B cell (primary cell): ENCODE measurements at regions not wholly inside any gene's neighbourhood (a gene's known extent, or its start where the extent isn't known, plus 50 kb on each side); places are given as distances from the start of the nearest gene placed in this dataset.

Experiments
- ATAC-seq: fragments of 200-7000 bp; cut with Tn5 transposase; one replicate; pipeline ENCODE4 v1.10.0; 2021; ENCODE audit warnings: low read depth, mild to moderate bottlenecking, moderate number of reproducible peaks, moderate library complexity
- CTCF ChIA-PET: fragments of 350-600 bp; sonication (Branson Sonifier 250); formaldehyde crosslinking; loops from one replicate; lab custom pipeline; 2021; ENCODE audit warnings: antibody characterized with exemption, inconsistent platforms; lab: Charles Lee
- POLR2A ChIA-PET: fragments of 350-600 bp; sonication (Branson Sonifier 250); formaldehyde crosslinking; loops from one replicate; lab custom pipeline; 2021; ENCODE audit warnings: antibody characterized with exemption; lab: Charles Lee
- DNase-seq: peaks from one replicate; pipeline ENCODE4 v3.0.0; 2013
- H2AFZ ChIP-seq: 2 replicates; pipeline ENCODE4 v1.6.1; 2012; ENCODE audit warnings: mild to moderate bottlenecking, low read depth, low read length; ENCODE audit not compliant: insufficient read depth, poor library complexity, severe bottlenecking
- H3K27ac ChIP-seq, 2 donors: 1 replicate in 1 of 2; 2 replicates in 1 of 2; pipeline ENCODE4 v1.5.1; 2012 to 2013; ENCODE audit warnings: low read length in 2 of 2, mild to moderate bottlenecking in 2 of 2, moderate library complexity in 1 of 2
- H3K27me3 ChIP-seq, 4 experiments: fragments of 200-600 bp in 1 of 4; sonication (generic) in 1 of 4; replicated peaks in 1 of 4; 1 replicate in 2 of 4; 2 replicates in 2 of 4; pipeline versions ENCODE4 v1.6.1 to v1.7.0; 2013 to 2016; ENCODE audit warnings: low read length in 3 of 4, mild to moderate bottlenecking in 2 of 4, mixed read lengths in 1 of 4, moderate library complexity in 1 of 4; ENCODE audit not compliant: insufficient read depth in 4 of 4, control insufficient read depth in 3 of 4; ENCODE audit errors: control extremely low read depth in 1 of 4
- H3K36me3 ChIP-seq, 2 experiments: replicated peaks in 1 of 2; 1 replicate in 1 of 2; 2 replicates in 1 of 2; pipeline versions ENCODE4 v1.6.1 to v1.7.1; 2013; ENCODE audit warnings: low read length in 1 of 2; ENCODE audit not compliant: insufficient read depth in 2 of 2, control insufficient read depth in 1 of 2; ENCODE audit errors: control extremely low read depth in 1 of 2, extremely low read depth in 1 of 2
- H3K4me1 ChIP-seq, 2 donors: fragments of 200-600 bp in 1 of 2; sonication (generic) in 1 of 2; 1 replicate in 1 of 2; 2 replicates in 1 of 2; pipeline versions ENCODE4 v1.5.1 to v1.6.1; 2013 to 2017; ENCODE audit warnings: low read length in 2 of 2; ENCODE audit not compliant: control insufficient read depth in 2 of 2, insufficient read depth in 2 of 2
- H3K4me2 ChIP-seq: replicated peaks from 2 replicates; pipeline ENCODE3; 2012; ENCODE audit warnings: mild to moderate bottlenecking, low read depth, low read length; ENCODE audit not compliant: poor library complexity, severe bottlenecking
- H3K4me3 ChIP-seq, 5 experiments: fragments of 200-600 bp in 1 of 5; sonication (generic) in 1 of 5; 1 replicate in 3 of 5; 2 replicates in 2 of 5; pipeline versions ENCODE4 v1.5.1 to v1.7.0; 2011 to 2016; ENCODE audit warnings: low read length in 4 of 5, mild to moderate bottlenecking in 4 of 5, low read depth in 2 of 5, control low read depth in 1 of 5, moderate library complexity in 1 of 5; ENCODE audit not compliant: insufficient read depth in 1 of 5; ENCODE audit errors: control extremely low read depth in 1 of 5, extremely low read depth in 1 of 5
- H3K79me2 ChIP-seq: fragments of 200-600 bp; sonication (generic); one replicate; pipeline ENCODE4 v1.6.0; 2016; ENCODE audit warnings: low read length; ENCODE audit not compliant: control insufficient read depth, insufficient read depth
- H3K9ac ChIP-seq: fragments of 200-600 bp; sonication (generic); 2 replicates; pipeline ENCODE4 v1.6.1; 2017; ENCODE audit warnings: mild to moderate bottlenecking, low read length, moderate library complexity
- H3K9me3 ChIP-seq, 3 donors: one replicate each; pipeline versions ENCODE4 v1.6.1 to v1.7.1; 2013; ENCODE audit warnings: low read length in 2 of 3; ENCODE audit not compliant: control insufficient read depth in 2 of 3, insufficient read depth in 1 of 3; ENCODE audit errors: control extremely low read depth in 1 of 3
- H4K20me1 ChIP-seq: 2 replicates; pipeline ENCODE4 v1.6.0; 2012; ENCODE audit warnings: mild to moderate bottlenecking, low read length; ENCODE audit not compliant: insufficient read depth, control insufficient read depth, poor library complexity, severe bottlenecking
- H3K27ac Mint-ChIP-seq: one replicate; pipeline ENCODE4 v1.8.0; 2021; ENCODE audit warnings: mixed read lengths
- H3K27me3 Mint-ChIP-seq: one replicate; pipeline ENCODE4 v1.8.0; 2021; ENCODE audit warnings: mixed read lengths
- H3K4me1 Mint-ChIP-seq: one replicate; pipeline ENCODE4 v1.8.0; 2021; ENCODE audit warnings: mixed read lengths
- H3K4me3 Mint-ChIP-seq: one replicate; pipeline ENCODE4 v1.8.0; 2021; ENCODE audit warnings: mixed read lengths
- H3K9me3 Mint-ChIP-seq: one replicate; pipeline ENCODE4 v1.8.0; 2022; ENCODE audit warnings: mixed read lengths; ENCODE audit not compliant: insufficient read depth
- EZH2 ChIP-seq: IDR thresholded peaks from 2 replicates; pipeline ENCODE4 v1.6.1; 2012; ENCODE audit warnings: borderline replicate concordance, low read depth, mild to moderate bottlenecking, moderate library complexity, low read length; ENCODE audit not compliant: insufficient read depth, poor library complexity, severe bottlenecking
- WGBS: methylation state at CpG from one replicate; pipeline ENCODE4 v1.1.5; 2013; ENCODE audit warnings: missing lambda C conversion rate; ENCODE audit not compliant: insufficient coverage; 5-methylcytosine and 5-hydroxymethylcytosine counted together
- intact Hi-C: fragments of 100-400 bp; cut with micrococcal nuclease; formaldehyde crosslinking; loops from one replicate; pipeline ENCODE4 v1.10.0; 2022
- TF ChIP-seq, protein P1 (sequence below): fragments of 200-600 bp; IDR thresholded peaks from one replicate; pipeline ENCODE4 v1.8.0; 2022; ENCODE audit warnings: antibody characterized with exemption, mild to moderate bottlenecking

DNA sequence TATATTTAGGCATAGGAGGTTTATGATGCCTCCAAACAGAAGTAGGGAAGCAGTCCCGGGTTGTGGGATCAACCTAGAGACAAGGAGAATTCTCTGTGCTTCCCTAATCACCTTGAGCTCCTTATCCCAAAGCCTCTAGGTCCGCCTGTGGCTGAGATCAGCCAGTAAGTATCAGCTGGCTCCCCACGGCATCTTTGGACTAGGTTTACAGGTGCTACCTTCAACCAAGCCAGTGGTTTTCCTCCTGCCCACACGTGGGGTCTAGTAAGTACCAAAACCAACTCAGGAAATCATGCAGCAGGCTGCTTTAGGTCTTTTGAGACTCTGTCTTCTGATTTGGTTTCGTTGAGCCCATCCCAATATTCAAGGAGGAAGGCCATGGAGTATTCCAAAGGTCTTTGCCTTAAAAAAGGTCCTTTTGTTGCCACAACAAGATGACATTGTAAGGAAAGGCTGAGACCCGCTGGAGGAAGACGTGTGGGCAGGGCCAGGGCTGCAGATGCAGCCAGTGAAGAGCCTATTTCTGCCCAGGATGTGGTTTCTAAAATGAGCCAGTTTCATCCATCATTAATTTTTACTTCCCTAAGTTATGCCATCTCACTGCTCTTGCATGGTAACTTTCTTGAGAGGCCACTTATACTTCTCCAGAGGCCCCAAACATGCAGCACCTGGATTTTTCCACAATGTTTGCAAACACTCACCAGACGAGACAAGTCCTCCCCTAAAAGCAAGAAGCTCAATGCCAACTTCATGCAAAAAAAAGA lies 248.7 kb downstream of the RNF152 start:
- Histone ChIP-seq H4K20me1 (no peaks in the 10 kb centered on the region), H3K27ac (no peak overlapping the region), H3K4me2 (no peak overlapping the region), H3K9ac (no peak overlapping the region), H3K79me2 (no peaks in the 10 kb centered on the region), H3K4me3 (no peak overlapping the region), H3K36me3 (no peaks in the 10 kb centered on the region), H2AFZ (peak overlapping the region; percentile 25), H3K4me1 (peaks cover 9 to 11% of the 10 kb centered on the region in 2 donors), H3K27me3 (no peaks in the 10 kb centered on the region), H3K9me3 (peaks cover 0 to 4% (median 0%) of the 10 kb centered on the region in 3 donors)
- Mint-ChIP-seq H3K9me3 (no peaks in the 10 kb centered on the region), H3K4me3 (no peak overlapping the region), H3K4me1 (peaks cover 4% of the 10 kb centered on the region), H3K27ac (no peak overlapping the region), H3K27me3 (peaks cover 6% of the 10 kb centered on the region)
- ChIA-PET POLR2A (no interaction called here), CTCF (no interaction called here)
- intact Hi-C loops, result no loop called here
- WGBS, result 20% methylated on average over 7 of the region's 8 CpGs
- no peak for ATAC-seq
- TF ChIP-seq, protein P1, sequence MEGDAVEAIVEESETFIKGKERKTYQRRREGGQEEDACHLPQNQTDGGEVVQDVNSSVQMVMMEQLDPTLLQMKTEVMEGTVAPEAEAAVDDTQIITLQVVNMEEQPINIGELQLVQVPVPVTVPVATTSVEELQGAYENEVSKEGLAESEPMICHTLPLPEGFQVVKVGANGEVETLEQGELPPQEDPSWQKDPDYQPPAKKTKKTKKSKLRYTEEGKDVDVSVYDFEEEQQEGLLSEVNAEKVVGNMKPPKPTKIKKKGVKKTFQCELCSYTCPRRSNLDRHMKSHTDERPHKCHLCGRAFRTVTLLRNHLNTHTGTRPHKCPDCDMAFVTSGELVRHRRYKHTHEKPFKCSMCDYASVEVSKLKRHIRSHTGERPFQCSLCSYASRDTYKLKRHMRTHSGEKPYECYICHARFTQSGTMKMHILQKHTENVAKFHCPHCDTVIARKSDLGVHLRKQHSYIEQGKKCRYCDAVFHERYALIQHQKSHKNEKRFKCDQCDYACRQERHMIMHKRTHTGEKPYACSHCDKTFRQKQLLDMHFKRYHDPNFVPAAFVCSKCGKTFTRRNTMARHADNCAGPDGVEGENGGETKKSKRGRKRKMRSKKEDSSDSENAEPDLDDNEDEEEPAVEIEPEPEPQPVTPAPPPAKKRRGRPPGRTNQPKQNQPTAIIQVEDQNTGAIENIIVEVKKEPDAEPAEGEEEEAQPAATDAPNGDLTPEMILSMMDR, result no peak
- no peak for TF ChIP-seq EZH2
- no peak for DNase-seq

DNA sequence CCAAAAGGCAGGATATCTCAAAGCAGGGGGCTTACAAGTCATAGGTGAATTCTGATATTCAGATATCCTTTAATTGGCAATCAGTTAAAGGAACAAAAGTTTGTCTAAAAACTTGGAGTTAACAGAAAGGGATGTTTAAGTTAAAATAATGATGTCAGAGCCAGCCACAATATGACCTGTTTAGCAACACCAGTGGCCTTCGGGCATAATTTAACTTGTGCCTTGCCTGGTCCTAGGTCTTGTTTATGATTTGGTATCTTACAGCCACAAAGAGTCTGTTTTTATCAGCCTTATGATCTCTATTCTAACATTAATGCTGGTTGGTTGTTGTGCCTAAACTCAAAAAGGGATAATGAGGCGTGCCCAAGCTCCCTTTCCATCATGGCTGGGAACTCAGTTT lies 252.9 kb downstream of the RNF152 start:
- Mint-ChIP-seq H3K4me1 (peaks cover 4% of the 10 kb centered on the region), H3K9me3 (no peaks in the 10 kb centered on the region), H3K4me3 (no peak overlapping the region), H3K27me3 (peaks cover 12% of the 10 kb centered on the region), H3K27ac (no peak overlapping the region)
- no peaks in the 10 kb centered on the region for H3K79me2 ChIP-seq
- ATAC-seq (no peak), DNase-seq (no peak)
- TF ChIP-seq, protein P1, result no peak
- no peak for TF ChIP-seq EZH2
- H3K4me3 ChIP-seq, result no peak overlapping the region
- CTCF ChIA-PET, result no interaction called here
- no peaks in the 10 kb centered on the region for H3K36me3 ChIP-seq
- no peak overlapping the region for H3K4me2 ChIP-seq
- 100% methylated on average over 1 of the region's 2 CpGs for WGBS
- H3K27me3 ChIP-seq, result no peaks in the 10 kb centered on the region
- no peaks in the 10 kb centered on the region for H3K9me3 ChIP-seq
- no peak overlapping the region for H3K9ac ChIP-seq
- no peaks in the 10 kb centered on the region for H4K20me1 ChIP-seq
- no peak overlapping the region for H2AFZ ChIP-seq
- POLR2A ChIA-PET, result no interaction called here
- intact Hi-C loops, result no loop called here
- H3K27ac ChIP-seq, result no peak overlapping the region
- H3K4me1 ChIP-seq, result peaks cover 9 to 11% of the 10 kb centered on the region in 2 donors
